ENCODE measurements at regions not wholly inside any gene's neighbourhood (a gene's known extent, or its start where the extent isn't known, plus 50 kb on each side); places are given as distances from the start of the nearest gene placed in this dataset.

- no peak for DNase-seq (ENCODE audit: extremely low spot score in 2 of 2)
- intact Hi-C loops (cut with DNase I), result no loop called here
- no peaks in the 10 kb centered on the region for H3K9me3 ChIP-seq
- no peak overlapping the region for H3K27ac ChIP-seq
- TF ChIP-seq POLR2AphosphoS5 (IDR thresholded peaks at IDR 0.05; ENCODE audit: insufficient read depth in 1 of 2, low read depth in 1 of 2), result no peak
- TF ChIP-seq CTCF (IDR thresholded peaks at IDR 0.05), result no peak
- no peak for TF ChIP-seq POLR2A (IDR thresholded peaks at IDR 0.05)
- no peaks in the 10 kb centered on the region for H3K27me3 ChIP-seq
- no peaks in the 10 kb centered on the region for H3K4me1 ChIP-seq
- no peaks in the 10 kb centered on the region for H3K36me3 ChIP-seq
- H3K4me3 ChIP-seq, result no peak overlapping the region
Observed at GRCh38 chr9:581673-582497, 259.6 kb upstream of the DMRT1 start.

- DNase-seq (ENCODE audit: extremely low spot score in 2 of 2), result no peak
- H3K27me3 ChIP-seq, result no peaks in the 10 kb centered on the region
- no peak overlapping the region for H3K4me3 ChIP-seq
- intact Hi-C loops (cut with DNase I), result no loop called here
- no peak overlapping the region for H3K27ac ChIP-seq
- no peak for TF ChIP-seq POLR2A (IDR thresholded peaks at IDR 0.05)
- TF ChIP-seq POLR2AphosphoS5 (IDR thresholded peaks at IDR 0.05; ENCODE audit: insufficient read depth in 1 of 2, low read depth in 1 of 2), result no peak
- no peak for TF ChIP-seq CTCF (IDR thresholded peaks at IDR 0.05)
- H3K4me1 ChIP-seq, result peaks cover 7% of the 10 kb centered on the region
- H3K36me3 ChIP-seq, result no peaks in the 10 kb centered on the region
- no peaks in the 10 kb centered on the region for H3K9me3 ChIP-seq
Observed at GRCh38 chr9:582775-583174, 258.7 kb upstream of the DMRT1 start.

GRCh38 chr9:587527-587926 is 254.0 kb upstream of the DMRT1 start:
- peaks cover 21% of the 10 kb centered on the region for H3K4me1 ChIP-seq
- H3K9me3 ChIP-seq, result no peaks in the 10 kb centered on the region
- no peak overlapping the region for H3K27ac ChIP-seq
- no peaks in the 10 kb centered on the region for H3K27me3 ChIP-seq
- H3K36me3 ChIP-seq, result no peaks in the 10 kb centered on the region
- DNase-seq (ENCODE audit: extremely low spot score in 2 of 2), result no peak
- H3K4me3 ChIP-seq, result no peak overlapping the region
- TF ChIP-seq POLR2A (IDR thresholded peaks at IDR 0.05) (no peak), POLR2AphosphoS5 (IDR thresholded peaks at IDR 0.05; ENCODE audit: insufficient read depth in 1 of 2, low read depth in 1 of 2) (no peak), CTCF (IDR thresholded peaks at IDR 0.05) (no peak)
- intact Hi-C loops (cut with DNase I), result no loop called here

GRCh38 chr9:588981-589380 is 252.5 kb upstream of the DMRT1 start:
- no peak for TF ChIP-seq POLR2AphosphoS5 (IDR thresholded peaks at IDR 0.05; ENCODE audit: insufficient read depth in 1 of 2, low read depth in 1 of 2)
- no peak for TF ChIP-seq POLR2A (IDR thresholded peaks at IDR 0.05)
- peaks cover 21% of the 10 kb centered on the region for H3K4me1 ChIP-seq
- no peaks in the 10 kb centered on the region for H3K36me3 ChIP-seq
- no peaks in the 10 kb centered on the region for H3K9me3 ChIP-seq
- H3K27me3 ChIP-seq, result no peaks in the 10 kb centered on the region
- no peak for DNase-seq (ENCODE audit: extremely low spot score in 2 of 2)
- no peak overlapping the region for H3K4me3 ChIP-seq
- intact Hi-C loops (cut with DNase I), result no loop called here
- H3K27ac ChIP-seq, result peak overlapping the region; percentile 8

- no peaks in the 10 kb centered on the region for H3K36me3 ChIP-seq
- peak overlapping the region; percentile 8 for H3K27ac ChIP-seq
- TF ChIP-seq POLR2A (IDR thresholded peaks at IDR 0.05), result no peak
- no peak for TF ChIP-seq CTCF (IDR thresholded peaks at IDR 0.05)
- no peak for TF ChIP-seq POLR2AphosphoS5 (IDR thresholded peaks at IDR 0.05; ENCODE audit: insufficient read depth in 1 of 2, low read depth in 1 of 2)
- H3K4me3 ChIP-seq, result no peak overlapping the region
- no peak for DNase-seq (ENCODE audit: extremely low spot score in 2 of 2)
- intact Hi-C loops (cut with DNase I), result no loop called here
- no peaks in the 10 kb centered on the region for H3K27me3 ChIP-seq
- no peaks in the 10 kb centered on the region for H3K9me3 ChIP-seq
- H3K4me1 ChIP-seq, result peaks cover 21% of the 10 kb centered on the region
Observed at GRCh38 chr9:589723-590122, 251.8 kb upstream of the DMRT1 start.
